GM23338 (cell line): ENCODE measurements at regions not wholly inside any gene's neighbourhood (a gene's known extent, or its start where the extent isn't known, plus 50 kb on each side); places are given as distances from the start of the nearest gene placed in this dataset.
"Not testable (repeated sequence)": the region's sequence is repeated elsewhere in the genome, so short reads cannot be mapped to it uniquely, and the experiment has no call there.

Experiments used
- ATAC-seq: fragments of 200-7000 bp; cut with Tn5 transposase; 3 replicates; pipeline ENCODE4 v1.9.1; 2020
- DNase-seq: peaks from one replicate; pipeline ENCODE4 v3.0.0-alpha.2; 2015; ENCODE audit warnings: low spot score
- H2AFZ ChIP-seq: fragments of 200-600 bp; sonication (generic); 2 replicates; pipeline ENCODE4 v1.8.0; 2016; ENCODE audit warnings: antibody characterized with exemption, mild to moderate bottlenecking, moderate library complexity
- H3F3A ChIP-seq: fragments of 200-600 bp; sonication (generic); replicated peaks from 2 replicates; pipeline ENCODE4 v1.8.0; 2017; ENCODE audit warnings: antibody characterized with exemption, mixed run types, low read depth
- H3K27ac ChIP-seq: fragments of 200-600 bp; sonication (generic); 2 replicates; pipeline ENCODE4 v1.6.1; 2016; ENCODE audit warnings: low read depth
- H3K27me3 ChIP-seq: fragments of 200-600 bp; sonication (generic); 2 replicates; pipeline ENCODE4 v1.8.0; 2016; ENCODE audit warnings: mild to moderate bottlenecking, mixed run types, moderate library complexity; ENCODE audit not compliant: insufficient read depth
- H3K36me3 ChIP-seq: fragments of 200-600 bp; sonication (generic); 2 replicates; pipeline ENCODE4 v1.8.0; 2016; ENCODE audit warnings: mild to moderate bottlenecking; ENCODE audit not compliant: insufficient read depth
- H3K4me1 ChIP-seq: fragments of 200-600 bp; sonication (generic); 2 replicates; pipeline ENCODE4 v1.8.0; 2016; ENCODE audit warnings: mild to moderate bottlenecking, moderate library complexity; ENCODE audit not compliant: insufficient read depth
- H3K4me2 ChIP-seq: fragments of 200-600 bp; sonication (generic); 2 replicates; pipeline ENCODE4 v1.7.1; 2017; ENCODE audit warnings: mixed run types
- H3K4me3 ChIP-seq: fragments of 200-600 bp; sonication (generic); 2 replicates; pipeline ENCODE4 v1.6.1; 2016; ENCODE audit warnings: mixed run types
- H3K79me2 ChIP-seq: fragments of 200-600 bp; sonication (generic); replicated peaks from 2 replicates; pipeline ENCODE4 v1.8.0; 2017; ENCODE audit warnings: mild to moderate bottlenecking; ENCODE audit not compliant: insufficient read depth
- H3K9me2 ChIP-seq: fragments of 200-600 bp; sonication (generic); 2 replicates; pipeline ENCODE4 v1.8.0; 2017; ENCODE audit not compliant: insufficient read depth
- H4K20me1 ChIP-seq: fragments of 200-600 bp; sonication (generic); replicated peaks from 2 replicates; pipeline ENCODE4 v1.8.0; 2017; ENCODE audit warnings: mild to moderate bottlenecking; ENCODE audit not compliant: insufficient read depth
- H3K27ac Mint-ChIP-seq: 2 replicates; pipeline ENCODE4 v1.8.0; 2020; ENCODE audit warnings: inconsistent platforms, mild to moderate bottlenecking, moderate library complexity, mixed read lengths
- H3K27me3 Mint-ChIP-seq: 3 replicates; pipeline ENCODE4 v1.8.0; 2022; ENCODE audit warnings: low read depth, mild to moderate bottlenecking, moderate library complexity, mixed read lengths, inconsistent platforms; ENCODE audit not compliant: insufficient read depth, poor library complexity
- H3K36me3 Mint-ChIP-seq: 3 replicates; pipeline ENCODE4 v1.8.0; 2021; ENCODE audit warnings: low read depth, mild to moderate bottlenecking, inconsistent platforms, moderate library complexity, mixed read lengths
- H3K4me1 Mint-ChIP-seq: 3 replicates; pipeline ENCODE4 v1.8.0; 2020; ENCODE audit warnings: mild to moderate bottlenecking, inconsistent platforms, mixed read lengths
- H3K4me3 Mint-ChIP-seq: 3 replicates; pipeline ENCODE4 v1.8.0; 2021; ENCODE audit warnings: moderate library complexity, mild to moderate bottlenecking, inconsistent platforms, mixed read lengths
- H3K9me3 Mint-ChIP-seq: 3 replicates; pipeline ENCODE4 v1.8.0; 2020; ENCODE audit warnings: moderate library complexity, mild to moderate bottlenecking, inconsistent platforms, mixed read lengths
- EZH2 ChIP-seq: fragments of 200-600 bp; sonication (generic); IDR thresholded peaks from one replicate; pipeline ENCODE4 v1.8.0; 2017; ENCODE audit warnings: antibody characterized with exemption, mild to moderate bottlenecking, low read depth; ENCODE audit not compliant: unreplicated experiment
- EZH2phosphoT487 ChIP-seq: fragments of 200-600 bp; sonication (generic); IDR thresholded peaks from one replicate; pipeline ENCODE4 v1.8.1; 2018; ENCODE audit warnings: antibody characterized with exemption; ENCODE audit not compliant: unreplicated experiment
- JUNB ChIP-seq: IDR thresholded peaks from one replicate; pipeline ENCODE4 v1.6.1; 2016; ENCODE audit warnings: antibody characterized with exemption; ENCODE audit not compliant: unreplicated experiment
- POLR2AphosphoS5 ChIP-seq: IDR thresholded peaks from 2 replicates; pipeline ENCODE4 v1.6.1; 2016; ENCODE audit warnings: antibody characterized with exemption, low read depth
- STAT1 ChIP-seq: IDR thresholded peaks from one replicate; pipeline ENCODE4 v1.6.1; 2016; ENCODE audit warnings: antibody characterized with exemption; ENCODE audit not compliant: unreplicated experiment
- ZNF114 ChIP-seq: fragments of 250-450 bp; sonication (Bioruptor Pico); IDR thresholded peaks from 2 replicates; pipeline ENCODE4 v1.5.0; 2020; ENCODE audit warnings: mild to moderate bottlenecking, moderate library complexity
- TF ChIP-seq, protein P1 (sequence below): IDR thresholded peaks from one replicate; pipeline ENCODE4 v1.6.1; 2018; ENCODE audit warnings: antibody characterized with exemption; ENCODE audit not compliant: unreplicated experiment

DNA sequence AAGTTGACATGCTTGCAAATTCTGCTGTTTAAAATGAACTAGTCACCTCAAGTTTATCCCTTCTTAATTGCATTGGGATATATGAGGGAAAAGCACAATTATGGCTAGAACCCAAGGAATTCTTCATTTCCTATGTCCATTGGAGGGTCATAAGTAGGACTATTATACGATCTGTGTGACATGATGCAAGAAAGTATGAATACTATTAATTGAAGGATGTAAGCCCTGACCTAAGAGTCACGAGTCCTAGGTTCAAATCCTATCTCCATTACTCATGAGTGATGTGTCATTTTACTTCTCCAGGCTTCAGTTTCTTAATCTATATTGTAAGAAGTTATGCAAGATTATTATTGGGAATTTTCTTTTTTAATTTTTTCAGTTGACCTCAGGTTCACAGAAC lies 542.9 kb upstream of the GRIA3 start (continued):
- TF ChIP-seq ZNF114 (CRISPR knock-in tag) (no peak), STAT1 (no peak), POLR2AphosphoS5 (no peak), EZH2 (no peak), EZH2phosphoT487 (no peak), JUNB (no peak)
- TF ChIP-seq, protein P1, sequence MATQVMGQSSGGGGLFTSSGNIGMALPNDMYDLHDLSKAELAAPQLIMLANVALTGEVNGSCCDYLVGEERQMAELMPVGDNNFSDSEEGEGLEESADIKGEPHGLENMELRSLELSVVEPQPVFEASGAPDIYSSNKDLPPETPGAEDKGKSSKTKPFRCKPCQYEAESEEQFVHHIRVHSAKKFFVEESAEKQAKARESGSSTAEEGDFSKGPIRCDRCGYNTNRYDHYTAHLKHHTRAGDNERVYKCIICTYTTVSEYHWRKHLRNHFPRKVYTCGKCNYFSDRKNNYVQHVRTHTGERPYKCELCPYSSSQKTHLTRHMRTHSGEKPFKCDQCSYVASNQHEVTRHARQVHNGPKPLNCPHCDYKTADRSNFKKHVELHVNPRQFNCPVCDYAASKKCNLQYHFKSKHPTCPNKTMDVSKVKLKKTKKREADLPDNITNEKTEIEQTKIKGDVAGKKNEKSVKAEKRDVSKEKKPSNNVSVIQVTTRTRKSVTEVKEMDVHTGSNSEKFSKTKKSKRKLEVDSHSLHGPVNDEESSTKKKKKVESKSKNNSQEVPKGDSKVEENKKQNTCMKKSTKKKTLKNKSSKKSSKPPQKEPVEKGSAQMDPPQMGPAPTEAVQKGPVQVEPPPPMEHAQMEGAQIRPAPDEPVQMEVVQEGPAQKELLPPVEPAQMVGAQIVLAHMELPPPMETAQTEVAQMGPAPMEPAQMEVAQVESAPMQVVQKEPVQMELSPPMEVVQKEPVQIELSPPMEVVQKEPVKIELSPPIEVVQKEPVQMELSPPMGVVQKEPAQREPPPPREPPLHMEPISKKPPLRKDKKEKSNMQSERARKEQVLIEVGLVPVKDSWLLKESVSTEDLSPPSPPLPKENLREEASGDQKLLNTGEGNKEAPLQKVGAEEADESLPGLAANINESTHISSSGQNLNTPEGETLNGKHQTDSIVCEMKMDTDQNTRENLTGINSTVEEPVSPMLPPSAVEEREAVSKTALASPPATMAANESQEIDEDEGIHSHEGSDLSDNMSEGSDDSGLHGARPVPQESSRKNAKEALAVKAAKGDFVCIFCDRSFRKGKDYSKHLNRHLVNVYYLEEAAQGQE: no peak

DNA sequence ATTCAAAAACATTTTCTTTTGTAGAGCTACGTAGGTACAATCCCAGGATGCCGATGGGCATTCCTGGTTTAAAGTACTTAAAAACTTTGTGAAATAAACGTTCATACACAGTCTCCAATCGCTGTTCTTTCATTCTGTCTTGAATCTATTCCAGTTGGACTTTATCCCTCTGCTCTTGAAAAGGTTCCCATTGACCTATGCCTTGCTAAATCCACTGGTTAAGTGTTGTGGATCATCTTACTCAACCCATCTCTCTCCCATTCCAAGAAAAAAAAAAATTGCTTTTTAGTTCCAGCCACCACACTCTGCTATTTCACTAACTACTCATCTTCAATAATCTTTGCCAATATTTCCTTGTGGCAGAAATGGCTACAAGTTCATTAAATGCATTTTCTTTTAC lies 542.3 kb upstream of the GRIA3 start:
- no peak for DNase-seq
- no peak overlapping the region for H3K4me3 ChIP-seq
- no peaks in the 10 kb centered on the region for H3K9me2 ChIP-seq
- H3F3A ChIP-seq: no peaks in the 10 kb centered on the region
- Mint-ChIP-seq H3K9me3 (no peaks in the 10 kb centered on the region), H3K36me3 (no peaks in the 10 kb centered on the region), H3K4me3 (no peak overlapping the region), H3K27me3 (no peaks in the 10 kb centered on the region), H3K4me1 (no peaks in the 10 kb centered on the region), H3K27ac (no peak overlapping the region)
- H2AFZ ChIP-seq: no peak overlapping the region
- H3K27ac ChIP-seq: no peak overlapping the region
- no peak for ATAC-seq
- no peaks in the 10 kb centered on the region for H3K4me1 ChIP-seq
- H4K20me1 ChIP-seq: no peaks in the 10 kb centered on the region
- no peaks in the 10 kb centered on the region for H3K36me3 ChIP-seq
- H3K79me2 ChIP-seq: no peaks in the 10 kb centered on the region
- TF ChIP-seq ZNF114 (CRISPR knock-in tag): no peak
- no peak for TF ChIP-seq STAT1
- no peak overlapping the region for H3K4me2 ChIP-seq
- H3K27me3 ChIP-seq: no peaks in the 10 kb centered on the region

- not testable (repeated sequence) for H3K36me3 ChIP-seq, H3K27ac ChIP-seq, H4K20me1 ChIP-seq, H3K27me3 Mint-ChIP-seq, H3K36me3 Mint-ChIP-seq, H3K9me2 ChIP-seq, ATAC-seq, H3K4me1 ChIP-seq, H3K4me1 Mint-ChIP-seq, H3K79me2 ChIP-seq, H2AFZ ChIP-seq, H3K4me3 ChIP-seq, H3K27me3 ChIP-seq, H3K27ac Mint-ChIP-seq, H3F3A ChIP-seq, H3K4me2 ChIP-seq, H3K4me3 Mint-ChIP-seq, DNase-seq
- peaks cover 21% of the 10 kb centered on the region for H3K9me3 Mint-ChIP-seq
Observed at GRCh38 chrX:122655256-122655655, 528.8 kb upstream of the GRIA3 start.
